NCI-H187 treated with DMSO at 0.1 percent for 48 hours (cell line): ENCODE measurements at regions not wholly inside any gene's neighbourhood (a gene's known extent, or its start where the extent isn't known, plus 50 kb on each side); places are given as distances from the start of the nearest gene placed in this dataset.
"Not testable (repeated sequence)": the region's sequence is repeated elsewhere in the genome, so short reads cannot be mapped to it uniquely, and the experiment has no call there.

Source experiments
- DNase-seq: peaks from one replicate; lab custom pipeline; 2025; lab: John Stamatoyannopoulos, UW

GRCh38 chr6:106799031-106799894 is 169.9 kb downstream of the QRSL1 start:
- no peak for DNase-seq

DNA sequence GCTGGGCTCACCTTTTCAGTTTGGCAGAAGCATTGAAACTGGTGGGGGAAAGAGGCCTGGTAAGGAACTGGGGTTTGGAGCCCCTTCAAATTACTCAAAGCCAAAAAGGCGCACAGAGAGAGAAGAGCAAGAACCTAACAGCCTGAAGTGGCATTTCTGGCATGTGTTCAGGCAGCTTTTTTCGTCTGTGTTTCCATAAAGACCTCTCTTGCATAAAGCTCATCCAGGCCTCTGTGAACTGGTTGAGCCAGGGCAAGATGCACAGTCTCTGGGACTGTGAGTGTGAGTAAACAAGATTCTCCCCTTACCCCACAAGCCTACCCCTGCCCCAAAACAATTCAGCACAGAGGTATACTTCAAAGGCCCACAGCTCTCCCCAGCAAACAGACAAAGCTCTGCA is 167.8 kb downstream of the QRSL1 start:
- no peak for DNase-seq

GRCh38 chr6:106796781-106797180 is 167.4 kb downstream of the QRSL1 start:
- no peak for DNase-seq

- DNase-seq: no peak
Observed at GRCh38 chr6:106794129-106794528, 164.8 kb downstream of the QRSL1 start.

DNA sequence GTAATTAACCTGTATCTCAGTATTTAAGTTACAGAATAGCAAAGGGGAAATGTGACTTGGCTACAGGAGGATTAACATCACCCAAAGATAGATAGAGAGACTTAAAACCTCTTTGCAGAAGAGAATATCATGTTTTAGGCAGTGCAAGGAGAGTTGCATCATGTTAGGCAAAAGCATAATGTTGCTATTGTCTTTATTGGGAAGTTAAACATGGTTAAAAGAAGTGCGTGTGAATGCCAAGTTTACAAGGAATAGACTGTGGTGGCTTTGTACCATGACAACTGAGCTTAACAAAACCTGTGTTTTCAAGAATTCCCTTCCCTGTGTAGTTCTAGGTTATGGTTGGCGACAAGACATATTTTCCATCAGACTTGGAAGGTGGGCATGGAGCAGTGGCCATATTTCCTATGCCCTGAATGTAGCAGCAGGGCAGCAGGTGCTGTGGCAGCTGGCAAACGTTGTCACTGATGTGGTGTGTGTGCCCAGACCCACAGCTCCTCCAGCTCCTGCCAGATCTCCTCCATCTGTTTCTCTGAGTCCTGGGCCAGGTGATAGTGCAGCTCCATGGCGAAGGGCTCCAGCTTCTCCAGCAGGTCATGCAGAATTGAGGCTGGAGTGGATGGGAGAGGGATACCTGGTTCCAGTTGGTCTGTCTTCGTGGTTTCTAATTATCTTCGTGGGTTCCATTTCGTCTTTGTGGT is 163.3 kb downstream of the QRSL1 start:
- DNase-seq: no peak

- no peak for DNase-seq
Observed at GRCh38 chr6:106790935-106791334, 161.6 kb downstream of the QRSL1 start.

DNA sequence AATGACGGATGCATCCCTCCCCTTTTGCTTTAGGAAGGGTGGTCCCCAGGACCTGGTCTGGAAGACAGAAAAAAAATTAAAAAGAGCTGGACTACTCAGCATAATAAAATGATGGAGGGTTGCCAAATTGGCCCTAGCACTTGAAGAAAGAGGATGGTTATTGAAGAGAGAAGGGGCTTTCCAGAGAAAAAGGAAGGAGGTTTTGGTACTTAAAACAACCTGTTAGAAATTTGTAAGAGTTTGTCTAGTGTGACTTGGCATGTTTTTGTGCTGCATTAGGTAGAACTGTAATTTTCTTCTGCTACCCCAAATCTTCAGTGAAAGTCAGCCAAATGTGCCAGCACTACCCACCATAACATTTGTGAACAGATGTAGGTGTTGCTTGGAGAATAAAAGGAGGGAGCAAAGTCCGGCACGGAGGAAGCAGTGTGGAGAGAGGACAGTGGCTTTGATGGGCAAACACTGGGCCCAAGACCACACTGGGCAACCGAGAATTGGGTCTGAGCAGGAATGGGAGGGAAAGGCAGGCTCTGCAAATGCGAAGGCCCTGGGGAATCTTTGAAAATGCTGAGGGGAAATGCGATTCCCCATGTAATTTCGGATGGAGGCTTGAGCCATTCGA is 160.9 kb downstream of the QRSL1 start:
- no peak for DNase-seq

DNA sequence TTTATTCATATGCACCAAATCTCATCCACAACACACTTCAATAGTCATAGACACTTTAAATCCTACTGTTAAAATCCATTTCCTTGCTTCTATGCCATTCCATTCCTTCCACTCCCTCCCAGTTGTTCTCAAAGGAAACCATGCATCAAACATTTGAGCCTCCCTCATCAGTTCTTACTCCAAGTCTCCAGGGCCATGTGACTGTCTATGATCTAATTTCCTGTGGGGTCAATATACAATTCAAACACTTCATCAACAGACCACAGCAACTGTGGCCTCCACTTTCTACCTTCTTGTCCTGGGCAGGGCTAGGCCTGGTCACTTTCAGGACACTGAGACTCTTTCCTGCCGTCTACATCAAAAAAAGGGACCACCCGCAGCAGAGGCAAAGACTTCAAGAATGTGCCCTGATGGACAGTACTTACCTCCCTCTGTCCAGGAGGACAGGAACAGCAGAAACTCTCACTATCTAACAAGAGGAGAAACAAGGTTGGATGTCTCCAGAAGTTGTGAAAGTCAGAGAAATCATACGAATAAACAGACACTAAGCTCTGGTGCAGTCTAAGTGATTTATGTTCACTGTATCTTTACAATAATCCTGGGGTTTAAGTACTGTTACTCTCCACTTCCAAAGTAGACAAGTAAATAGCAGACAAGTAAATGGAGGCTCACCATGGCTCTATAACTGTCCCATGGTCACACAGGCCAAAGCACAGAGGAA is 160.2 kb downstream of the QRSL1 start:
- DNase-seq: no peak

DNA sequence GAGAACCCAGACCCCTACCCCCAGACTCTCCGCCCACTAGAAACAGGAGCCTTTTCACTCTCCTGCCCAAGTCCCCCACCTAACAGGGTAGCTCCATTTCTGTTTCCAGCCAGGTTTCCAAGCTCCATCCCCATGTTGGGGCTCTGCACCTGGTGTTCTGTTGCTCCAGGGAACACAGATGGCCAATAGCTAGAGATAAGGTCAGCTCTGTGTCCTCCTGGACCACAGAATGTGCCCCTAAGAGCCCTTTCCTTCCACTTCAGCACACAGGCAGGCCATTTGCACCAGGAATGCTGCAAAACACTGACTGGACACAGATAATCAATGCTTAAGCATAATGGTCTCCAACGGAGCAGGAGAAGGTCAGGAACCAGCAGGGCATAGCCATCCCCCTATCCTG is 159.4 kb downstream of the QRSL1 start:
- no peak for DNase-seq

DNA sequence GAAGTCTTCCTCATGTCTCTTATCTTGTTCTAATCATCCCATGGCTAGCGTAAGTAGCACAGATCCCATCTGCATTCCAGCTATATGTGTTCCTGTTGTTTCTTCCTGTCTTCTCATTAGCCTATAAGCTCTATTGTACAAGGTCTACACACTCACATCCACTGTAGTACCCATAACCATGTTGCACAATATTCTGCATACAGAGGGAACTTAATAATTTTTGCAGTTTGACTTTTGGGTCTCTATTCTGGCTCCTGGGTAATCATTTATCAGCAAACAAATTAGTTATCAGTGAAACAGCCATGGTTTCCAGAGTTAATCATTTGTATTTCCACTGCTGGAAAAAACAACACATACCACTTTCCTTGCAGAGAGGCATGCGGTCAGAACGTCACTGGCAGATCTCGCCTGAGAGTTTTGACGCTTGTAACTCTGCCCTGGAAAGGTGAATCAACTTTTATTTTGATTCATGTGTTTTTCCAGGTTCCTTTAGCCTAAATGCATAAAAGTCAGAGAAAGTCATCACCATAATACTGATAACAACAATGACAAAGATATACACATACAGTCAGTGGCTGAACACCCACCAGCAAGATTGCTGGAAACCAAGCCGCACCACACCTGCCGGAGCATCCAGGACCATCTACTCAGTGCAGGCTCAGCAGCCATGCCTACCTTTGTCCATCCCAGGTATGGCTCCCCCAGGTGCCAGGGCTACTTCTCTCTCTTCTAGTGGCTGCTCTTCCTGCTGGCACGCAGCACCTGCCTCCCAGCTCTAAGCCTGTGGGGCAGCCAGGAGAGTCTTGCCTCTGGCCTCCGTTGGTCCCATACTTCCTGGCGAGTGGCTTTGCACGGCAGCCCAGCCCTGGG is 158.2 kb downstream of the QRSL1 start:
- DNase-seq: no peak

DNA sequence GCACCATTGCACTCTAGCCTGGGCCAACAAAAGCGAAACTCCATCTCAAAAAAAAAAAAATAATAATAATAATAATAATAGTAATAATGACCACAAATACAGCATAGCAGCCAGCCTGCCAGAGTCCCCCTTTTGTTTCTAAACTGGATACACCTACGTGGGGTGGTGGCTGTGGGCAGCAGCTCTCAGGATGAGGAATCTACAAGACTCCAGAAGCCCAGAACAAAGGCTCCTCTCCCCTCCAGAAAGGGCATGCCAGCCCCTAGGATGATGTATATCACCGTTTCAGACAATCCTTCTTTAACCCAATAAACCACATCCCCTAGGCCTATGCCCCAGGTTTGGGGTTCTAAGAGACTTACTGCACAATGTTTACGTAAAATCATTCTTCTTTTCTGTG is 155.9 kb downstream of the QRSL1 start:
- no peak for DNase-seq

GRCh38 chr6:106783640-106784566 is 154.5 kb downstream of the QRSL1 start:
- no peak for DNase-seq

DNA sequence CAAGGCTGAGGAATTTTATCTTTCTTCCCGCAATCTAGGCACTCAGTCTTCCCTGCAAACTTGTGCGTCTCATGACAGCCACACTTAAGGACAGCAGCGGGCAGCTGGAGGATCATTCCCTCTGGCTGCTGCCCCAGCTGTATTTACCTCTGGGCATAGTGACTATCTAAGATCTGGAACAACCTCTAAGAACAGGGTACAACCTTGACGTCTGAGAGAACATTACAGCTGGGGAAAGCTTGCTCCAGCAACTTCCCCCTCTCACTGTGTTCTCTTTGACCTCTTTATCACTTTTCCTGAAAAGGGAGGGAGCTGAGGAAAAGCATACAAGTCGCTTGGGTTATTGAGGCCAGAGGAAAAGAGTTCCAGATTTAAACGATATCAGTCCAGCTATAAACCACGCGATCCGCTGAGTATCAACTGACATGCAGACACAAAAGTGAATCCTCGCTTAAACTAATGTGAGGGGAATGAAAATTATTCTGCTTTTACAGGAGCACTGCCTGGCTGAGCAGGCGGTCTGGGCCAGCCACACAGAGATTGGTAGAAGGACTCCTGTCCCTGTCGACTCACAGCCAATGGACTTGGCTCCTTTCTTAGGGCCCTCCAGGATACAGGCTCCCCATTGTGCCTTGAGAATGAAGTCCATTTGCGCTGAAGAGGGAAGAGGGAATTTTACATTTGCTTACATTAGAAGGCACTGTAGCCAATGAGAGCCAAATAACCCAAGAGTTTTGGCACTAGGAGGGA is 153.3 kb downstream of the QRSL1 start:
- DNase-seq: no peak

DNA sequence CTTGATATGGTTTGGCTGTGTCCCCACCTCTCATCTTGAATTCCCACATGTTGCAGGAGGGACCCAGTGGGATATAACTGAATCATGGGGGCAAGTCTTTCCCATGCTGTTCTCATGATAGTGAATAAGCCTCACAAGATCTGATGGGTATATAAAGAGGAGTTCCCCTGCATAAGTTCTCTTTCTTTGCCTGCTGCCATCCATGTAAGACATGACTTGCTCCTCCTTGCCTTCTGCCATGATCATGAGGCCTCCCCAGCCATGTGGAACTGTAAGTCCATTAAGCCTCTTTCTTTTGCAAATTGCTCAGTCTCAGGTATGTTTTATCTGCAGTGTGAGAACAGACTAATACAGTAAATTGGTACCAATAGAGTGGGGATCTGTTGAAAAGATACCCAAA is 150.2 kb downstream of the QRSL1 start:
- DNase-seq: not testable (repeated sequence)

DNA sequence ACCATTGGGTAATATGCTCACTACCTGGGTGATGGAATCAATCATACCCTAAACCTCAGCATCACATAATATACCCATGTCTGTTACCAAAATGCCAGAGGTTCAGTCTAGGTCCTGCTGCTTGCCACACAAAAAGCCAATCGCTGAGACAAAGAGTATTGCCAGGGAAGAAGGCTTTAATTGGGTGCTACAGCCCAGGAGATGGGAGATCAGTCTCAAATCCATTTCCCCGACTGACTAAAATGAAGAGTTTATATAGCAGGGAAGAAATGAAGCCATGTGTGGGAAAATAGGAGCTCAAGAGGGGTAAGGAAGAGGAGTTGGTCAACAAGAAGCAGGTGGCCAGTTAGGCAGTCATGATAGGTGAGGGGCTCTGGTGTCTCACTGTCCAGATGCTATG is 149.6 kb downstream of the QRSL1 start:
- DNase-seq: no peak

DNA sequence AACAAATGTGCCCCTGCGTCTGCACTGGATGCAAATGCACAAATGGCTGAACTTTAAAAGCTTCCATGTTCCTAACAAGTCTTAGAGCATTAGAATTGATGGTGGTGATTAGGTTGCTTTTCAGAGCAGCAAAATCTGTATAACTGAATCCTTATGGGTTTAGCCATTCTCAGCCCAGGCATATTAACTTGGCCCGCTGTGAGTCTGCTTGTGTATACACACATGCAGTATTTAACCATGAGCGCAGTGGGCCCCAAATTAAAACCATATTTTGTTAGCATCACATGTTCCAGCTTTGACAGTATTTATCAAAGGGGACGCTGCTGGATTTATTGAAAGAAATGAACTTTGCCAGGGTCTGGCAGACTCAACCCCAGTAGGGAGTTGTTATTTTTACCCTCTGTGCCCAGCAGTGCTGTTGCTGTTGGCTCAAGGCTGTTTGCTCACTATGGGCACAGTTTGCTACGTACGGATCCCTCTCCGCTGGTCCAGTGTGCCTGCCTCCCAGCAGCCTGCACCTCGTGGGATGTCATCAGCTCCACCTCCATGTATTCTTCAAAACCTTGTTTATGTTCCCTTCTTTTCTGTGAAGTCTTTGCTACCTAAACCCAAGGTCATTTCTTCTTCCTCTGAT is 144.7 kb downstream of the QRSL1 start:
- no peak for DNase-seq

DNA sequence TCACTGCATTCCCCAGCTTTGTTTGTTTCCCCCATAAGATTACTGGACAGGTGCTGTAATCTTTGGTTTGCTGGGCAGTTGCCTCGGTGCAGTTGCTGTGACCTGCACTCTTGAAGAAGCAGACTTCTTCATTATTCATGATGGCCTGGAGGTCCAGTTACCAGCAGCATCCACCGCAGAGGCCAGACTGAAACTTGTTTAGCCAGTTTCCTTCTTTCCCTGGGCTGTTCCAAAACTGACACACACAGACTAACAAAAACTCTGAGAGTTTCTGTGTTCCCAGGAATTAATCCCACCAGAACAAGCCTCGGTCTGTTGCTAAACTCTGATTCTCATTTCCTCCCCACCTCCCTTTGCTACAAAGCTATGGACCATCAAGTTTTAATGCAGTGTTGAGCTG is 144.1 kb downstream of the QRSL1 start:
- no peak for DNase-seq

DNA sequence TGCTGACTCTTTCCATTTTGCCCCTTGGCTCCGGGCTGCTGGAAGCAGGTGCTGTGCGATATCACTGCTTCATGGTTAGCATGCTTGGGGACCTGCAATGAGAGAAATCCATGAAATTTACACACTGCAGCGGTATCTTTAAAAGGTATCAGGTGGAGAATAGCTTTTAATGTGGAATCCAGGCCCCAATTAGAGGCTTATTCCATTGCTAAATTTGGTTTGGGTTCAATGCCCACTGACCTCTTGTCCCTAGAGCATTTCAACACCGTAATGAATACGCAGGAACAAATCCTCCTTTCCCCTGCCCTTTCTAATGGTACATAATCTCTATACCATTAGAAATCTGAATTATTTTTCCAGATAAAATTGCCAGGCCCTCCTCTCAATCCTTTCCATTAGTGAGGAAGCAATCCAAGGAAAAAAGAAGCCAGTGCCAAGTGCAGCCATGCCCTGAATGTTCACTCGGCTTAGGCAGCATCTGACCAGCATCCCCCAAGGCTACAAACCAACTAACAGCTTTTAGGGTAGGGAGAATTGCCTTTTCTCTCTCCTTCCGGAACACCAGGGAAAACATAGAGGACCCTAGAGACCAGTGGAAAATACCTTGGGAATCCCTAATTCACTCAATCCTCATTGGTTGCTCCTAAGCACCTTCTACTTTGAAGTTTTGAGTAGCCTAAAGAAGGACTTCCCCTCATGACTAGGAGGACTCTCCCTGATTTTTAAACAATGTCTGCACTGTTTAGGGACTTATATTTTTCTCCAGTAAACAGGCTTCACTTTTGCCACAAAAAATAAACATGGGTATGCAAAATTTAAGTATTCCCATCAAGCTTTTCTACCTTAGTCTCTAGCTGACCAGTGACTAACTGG is 143.1 kb downstream of the QRSL1 start:
- no peak for DNase-seq
